Panc1 (cell line): ENCODE measurements at regions not wholly inside any gene's neighbourhood (a gene's known extent, or its start where the extent isn't known, plus 50 kb on each side); places are given as distances from the start of the nearest gene placed in this dataset.

Source experiments
- ATAC-seq: fragments of 200-7000 bp; cut with Tn5 transposase; 2 replicates; pipeline ENCODE4 v1.9.1; 2020; ENCODE audit warnings: mild to moderate bottlenecking, moderate library complexity
- BruUV-seq: library from RNA; stranded (reverse); fragments of 400-500 nt; replicated peaks from 2 replicates; lab custom pipeline; 2021; lab: Mats Ljungman, UMichigan
- CTCF ChIA-PET: fragments of 300-600 bp; sonication (Branson Sonifier 250); formaldehyde crosslinking; loops from one replicate; lab custom pipeline; 2022; ENCODE audit warnings: antibody characterized with exemption; lab: Charles Lee
- POLR2A ChIA-PET: fragments of 300-600 bp; sonication (Branson Sonifier 250); formaldehyde crosslinking; loops from one replicate; lab custom pipeline; 2022; ENCODE audit warnings: antibody characterized with exemption; lab: Charles Lee
- DNase-seq: peaks from one replicate; pipeline ENCODE4 v3.0.0-alpha.2; 2010; ENCODE audit warnings: low read depth, low spot score
- H3K27ac ChIP-seq: 2 replicates; pipeline ENCODE4 v1.5.1; 2011; ENCODE audit warnings: mild to moderate bottlenecking, low read length, inconsistent platforms
- H3K27me3 ChIP-seq: fragments of 200-500 bp; sonication (Bioruptor generic); 2 replicates; pipeline ENCODE4 v1.6.0; 2014; ENCODE audit warnings: low read length, inconsistent platforms; ENCODE audit not compliant: control insufficient read depth, insufficient read depth
- H3K36me3 ChIP-seq: fragments of 200-500 bp; sonication (Bioruptor generic); 2 replicates; pipeline ENCODE4 v1.5.1; 2014; ENCODE audit warnings: inconsistent platforms, mild to moderate bottlenecking, low read length, moderate library complexity; ENCODE audit not compliant: control insufficient read depth, insufficient read depth
- H3K4me1 ChIP-seq: 2 replicates; pipeline ENCODE4 v1.5.1; 2011; ENCODE audit warnings: inconsistent platforms, mild to moderate bottlenecking, low read length, moderate library complexity; ENCODE audit not compliant: control insufficient read depth, insufficient read depth
- H3K4me3 ChIP-seq, 2 experiments: 2 replicates each; pipeline ENCODE4 v1.5.1; 2011 to 2012; ENCODE audit warnings: low read depth in 2 of 2, low read length in 2 of 2, mild to moderate bottlenecking in 2 of 2, inconsistent platforms in 1 of 2, moderate library complexity in 1 of 2
- H3K9me3 ChIP-seq: fragments of 200-500 bp; sonication (Bioruptor generic); 2 replicates; pipeline ENCODE4 v1.5.1; 2014; ENCODE audit warnings: low read depth, mild to moderate bottlenecking, inconsistent platforms, low read length, moderate library complexity; ENCODE audit not compliant: control insufficient read depth, insufficient read depth
- CTCF ChIP-seq: fragments of 450-650 bp; IDR thresholded peaks from 2 replicates; pipeline ENCODE4 v1.5.1; 2017; ENCODE audit warnings: mild to moderate bottlenecking
- POLR2AphosphoS5 ChIP-seq: IDR thresholded peaks from 2 replicates; pipeline ENCODE4 v1.6.1; 2012; ENCODE audit warnings: mild to moderate bottlenecking, low read depth, low read length, moderate library complexity
- REST ChIP-seq, 2 experiments: IDR thresholded peaks; 2 replicates each; pipeline ENCODE4 v1.6.1; 2011 to 2012; ENCODE audit warnings: low read depth in 2 of 2, control low read depth in 1 of 2, low read length in 1 of 2, mild to moderate bottlenecking in 1 of 2, moderate library complexity in 1 of 2; ENCODE audit not compliant: insufficient read depth in 1 of 2
- SIN3A ChIP-seq: IDR thresholded peaks from 2 replicates; pipeline ENCODE4 v1.6.1; 2012; ENCODE audit warnings: low read depth, mild to moderate bottlenecking, low read length, moderate library complexity, borderline replicate concordance; ENCODE audit not compliant: insufficient read depth
- TCF7L2 ChIP-seq: IDR thresholded peaks from 2 replicates; pipeline ENCODE4 v1.6.1; 2011; ENCODE audit warnings: mild to moderate bottlenecking, low read depth, low read length, inconsistent platforms
- in situ Hi-C: cut with HindIII; loops from 2 replicates; pipeline ENCODE4 v1.10.0; 2016; ENCODE audit warnings: low sequenced_read_pairs, low pct_unique_long_range_greater_than_20kb
- intact Hi-C: fragments of 100-400 bp; cut with micrococcal nuclease; formaldehyde crosslinking; loops from one replicate; pipeline ENCODE4 v1.10.0; 2022; ENCODE audit not compliant: unreplicated experiment

GRCh38 chr1:103283371-103283770 lies 175.0 kb upstream of the COL11A1 start:
- Histone ChIP-seq H3K9me3 (no peaks in the 10 kb centered on the region), H3K36me3 (no peaks in the 10 kb centered on the region), H3K4me1 (no peaks in the 10 kb centered on the region), H3K27me3 (no peaks in the 10 kb centered on the region), H3K4me3 (no peak overlapping the region), H3K27ac (no peak overlapping the region)
- CTCF ChIA-PET, result no interaction called here
- in situ Hi-C loops (no loop called here), intact Hi-C loops (no loop called here)
- ATAC-seq (no peak), DNase-seq (no peak)
- BruUV-seq, result no TSS peak
- POLR2A ChIA-PET, result no interaction called here
- TF ChIP-seq POLR2AphosphoS5, result no peak
- TF ChIP-seq REST (IDR thresholded peaks at IDR 0.05; ENCODE audit: insufficient read depth in 1 of 2, low read depth in 2 of 2, low read length in 1 of 2), result no peak
- no peak for TF ChIP-seq CTCF
- no peak for TF ChIP-seq SIN3A
- no peak for TF ChIP-seq TCF7L2

- ATAC-seq (no peak), DNase-seq (no peak)
- intact Hi-C loops, result no loop called here
- Histone ChIP-seq H3K27ac (no peak overlapping the region; the same call in 1 of the 2 replicates), H3K36me3 (no peaks in the 10 kb centered on the region), H3K9me3 (no peaks in the 10 kb centered on the region), H3K27me3 (no peaks in the 10 kb centered on the region), H3K4me3 (no peak overlapping the region), H3K4me1 (no peaks in the 10 kb centered on the region)
- TF ChIP-seq POLR2AphosphoS5, result no peak
- no peak for TF ChIP-seq CTCF
- TF ChIP-seq REST (IDR thresholded peaks at IDR 0.05; ENCODE audit: insufficient read depth in 1 of 2, low read depth in 2 of 2, low read length in 1 of 2), result no peak
- no peak for TF ChIP-seq TCF7L2
- TF ChIP-seq SIN3A, result no peak
- in situ Hi-C loops, result no loop called here
- no TSS peak for BruUV-seq
- ChIA-PET CTCF (no interaction called here), POLR2A (no interaction called here)
These were observed 167.4 kb upstream of the COL11A1 start for GRCh38 chr1:103275725-103276124.
